Renal pelvis (tissue), 1 donor: ENCODE measurements at regions not wholly inside any gene's neighbourhood (a gene's known extent, or its start where the extent isn't known, plus 50 kb on each side); places are given as distances from the start of the nearest gene placed in this dataset.
A peak's percentile ranks its signal among the peaks of the same experiment; 100 is the strongest.

Source experiments
- DNase-seq: peaks from one replicate; pipeline ENCODE4 v3.0.0-alpha.2; 2013

- DNase-seq, result no peak
Measured at GRCh38 chr15:85847031-85847430, 52.3 kb upstream of the KLHL25 start.

- DNase-seq, result no peak
Measured at GRCh38 chr15:85849946-85850345, 55.2 kb upstream of the KLHL25 start.

GRCh38 chr15:85852969-85853368 lies 58.2 kb upstream of the KLHL25 start:
- no peak for DNase-seq

GRCh38 chr15:85854345-85855097 lies 59.8 kb upstream of the KLHL25 start:
- DNase-seq, result peak; percentile 65

GRCh38 chr15:85858586-85859375 lies 64.1 kb upstream of the KLHL25 start:
- DNase-seq, result peak; percentile 53

- DNase-seq, result no peak
Measured at GRCh38 chr15:85859671-85860070, 64.9 kb upstream of the KLHL25 start.

GRCh38 chr15:85860394-85861161 lies 65.9 kb upstream of the KLHL25 start:
- DNase-seq, result no peak

- DNase-seq, result peak; percentile 54
Measured at GRCh38 chr15:85865070-85865684, 70.5 kb upstream of the KLHL25 start.

GRCh38 chr15:85867250-85867649 lies 72.5 kb upstream of the KLHL25 start:
- no peak for DNase-seq

- no peak for DNase-seq
Measured at GRCh38 chr15:85869124-85869523, 74.4 kb upstream of the KLHL25 start.

GRCh38 chr15:85870216-85871014 lies 75.7 kb upstream of the KLHL25 start:
- DNase-seq, result no peak

- DNase-seq, result no peak
Measured at GRCh38 chr15:85871545-85871944, 76.8 kb upstream of the KLHL25 start.

GRCh38 chr15:85872125-85872524 lies 77.4 kb upstream of the KLHL25 start:
- DNase-seq, result no peak

- DNase-seq, result no peak
Measured at GRCh38 chr15:85874236-85874635, 79.5 kb upstream of the KLHL25 start.

- DNase-seq, result no peak
Measured at GRCh38 chr15:85875756-85876155, 81.0 kb upstream of the KLHL25 start.

- no peak for DNase-seq
Measured at GRCh38 chr15:85878828-85879225, 84.1 kb upstream of the KLHL25 start.

- no peak for DNase-seq
Measured at GRCh38 chr15:85879334-85880163, 84.8 kb upstream of the KLHL25 start.

GRCh38 chr15:85880501-85881190 lies 85.9 kb upstream of the KLHL25 start:
- no peak for DNase-seq

- DNase-seq, result no peak
Measured at GRCh38 chr15:85886309-85886811, 91.6 kb upstream of the KLHL25 start.
